HEK293T (cell line): ENCODE measurements at regions not wholly inside any gene's neighbourhood (a gene's known extent, or its start where the extent isn't known, plus 50 kb on each side); places are given as distances from the start of the nearest gene placed in this dataset.

ENCODE experiments used
- CTCF ChIA-PET: fragments of 350-600 bp; formaldehyde crosslinking; extraction: SDS; loops from one replicate; lab custom pipeline; 2021; ENCODE audit warnings: antibody characterized with exemption, inconsistent platforms; lab: Yijun Ruan, JAX
- POLR2A ChIA-PET: fragments of 350-600 bp; formaldehyde crosslinking; extraction: SDS; loops from one replicate; lab custom pipeline; 2020; ENCODE audit warnings: antibody characterized with exemption, inconsistent platforms; lab: Yijun Ruan, JAX
- DNase-seq: peaks from one replicate; pipeline ENCODE4 v3.0.0; 2012; ENCODE audit warnings: mixed read lengths; ENCODE audit errors: extremely low spot score
- ARNT ChIP-seq: fragments of 450-650 bp; IDR thresholded peaks from 2 replicates; pipeline ENCODE4 v1.6.1; 2017; ENCODE audit warnings: mild to moderate bottlenecking
- BHLHE40 ChIP-seq: fragments of 450-650 bp; IDR thresholded peaks from 2 replicates; pipeline ENCODE4 v1.6.1; 2016; ENCODE audit warnings: mild to moderate bottlenecking, moderate library complexity, borderline replicate concordance
- CTBP1 ChIP-seq: fragments of 450-650 bp; IDR thresholded peaks from 2 replicates; pipeline ENCODE4 v1.6.1; 2016; ENCODE audit warnings: borderline replicate concordance
- ELF4 ChIP-seq: fragments of 450-650 bp; IDR thresholded peaks from 2 replicates; pipeline ENCODE4 v1.6.1; 2017; ENCODE audit warnings: antibody characterized with exemption
- FOXA1 ChIP-seq: fragments of 450-650 bp; IDR thresholded peaks from 2 replicates; pipeline ENCODE4 v1.6.1; 2016; ENCODE audit warnings: mild to moderate bottlenecking
- FOXK2 ChIP-seq: fragments of 450-650 bp; IDR thresholded peaks from 2 replicates; pipeline ENCODE4 v1.6.1; 2016; ENCODE audit warnings: mild to moderate bottlenecking
- FOXM1 ChIP-seq: fragments of 450-650 bp; IDR thresholded peaks from 2 replicates; pipeline ENCODE4 v1.6.1; 2017; ENCODE audit warnings: mild to moderate bottlenecking, borderline replicate concordance
- HDGF ChIP-seq: fragments of 450-650 bp; IDR thresholded peaks from 2 replicates; pipeline ENCODE4 v1.6.1; 2017; ENCODE audit warnings: antibody characterized with exemption, borderline replicate concordance
- L3MBTL2 ChIP-seq: fragments of 450-650 bp; conservative IDR thresholded peaks from 2 replicates; pipeline ENCODE4 v1.6.1; 2016; ENCODE audit warnings: mild to moderate bottlenecking
- LEF1 ChIP-seq: fragments of 450-650 bp; IDR thresholded peaks from 2 replicates; pipeline ENCODE4 v1.6.1; 2017; ENCODE audit warnings: mild to moderate bottlenecking, borderline replicate concordance
- NFRKB ChIP-seq: fragments of 450-650 bp; IDR thresholded peaks from 2 replicates; pipeline ENCODE4 v1.6.1; 2016; ENCODE audit warnings: mild to moderate bottlenecking, moderate library complexity
- SP1 ChIP-seq: fragments of 450-650 bp; IDR thresholded peaks from 2 replicates; pipeline ENCODE4 v1.6.1; 2017
- SUZ12 ChIP-seq: fragments of 450-650 bp; IDR thresholded peaks from 2 replicates; pipeline ENCODE4 v1.6.1; 2016; ENCODE audit warnings: mild to moderate bottlenecking
- TARDBP ChIP-seq: fragments of 450-650 bp; IDR thresholded peaks from 2 replicates; pipeline ENCODE4 v1.6.1; 2016
- ZNF384 ChIP-seq: fragments of 450-650 bp; IDR thresholded peaks from 2 replicates; pipeline ENCODE4 v1.6.1; 2016
- TF ChIP-seq, protein P1 (sequence below): fragments of 450-650 bp; IDR thresholded peaks from 2 replicates; pipeline ENCODE4 v1.6.1; 2016

GRCh38 chr5:171614971-171615653 lies 170.5 kb upstream of the SMIM23 start:
- no peak for DNase-seq
- POLR2A ChIA-PET: no interaction called here

GRCh38 chr5:171615705-171616640 lies 169.6 kb upstream of the SMIM23 start:
- ChIA-PET POLR2A (no interaction called here), CTCF (interaction anchor here (0.6 to 1.8 kb wide), 4 partner anchors 9 to 197 kb away, joined by 3 to 5 read pairs (median 4); no protein-coding TSS in a partner anchor)
- no peak for TF ChIP-seq L3MBTL2
- no peak for TF ChIP-seq FOXM1
- TF ChIP-seq ARNT: no peak
- TF ChIP-seq CTBP1: no peak
- TF ChIP-seq BHLHE40: no peak
- no peak for TF ChIP-seq SP1
- TF ChIP-seq LEF1: no peak
- TF ChIP-seq FOXA1: no peak
- no peak for TF ChIP-seq SUZ12
- TF ChIP-seq ELF4: no peak
- no peak for TF ChIP-seq NFRKB
- no peak for TF ChIP-seq ZNF384
- no peak for TF ChIP-seq FOXK2
- TF ChIP-seq HDGF: no peak
- no peak for TF ChIP-seq TARDBP
- no peak for DNase-seq

More at GRCh38 chr5:171614971-171615653, 170.5 kb upstream of the SMIM23 start:
- TF ChIP-seq ZNF384 (no peak), FOXK2 (no peak)
- CTCF ChIA-PET: interaction anchor here (0.6 to 1.8 kb wide), 5 partner anchors 10 to 196 kb away, joined by 3 to 5 read pairs (median 4); no protein-coding TSS in a partner anchor

GRCh38 chr5:171617266-171617665 lies 168.4 kb upstream of the SMIM23 start:
- CTCF ChIA-PET: no interaction called here
- POLR2A ChIA-PET: no interaction called here
- TF ChIP-seq ARNT (no peak), CTBP1 (no peak), HDGF (no peak), FOXK2 (no peak), ELF4 (no peak), FOXM1 (no peak), FOXA1 (no peak), NFRKB (no peak), BHLHE40 (no peak), SP1 (no peak), LEF1 (no peak), L3MBTL2 (no peak)
- TF ChIP-seq, protein P1, sequence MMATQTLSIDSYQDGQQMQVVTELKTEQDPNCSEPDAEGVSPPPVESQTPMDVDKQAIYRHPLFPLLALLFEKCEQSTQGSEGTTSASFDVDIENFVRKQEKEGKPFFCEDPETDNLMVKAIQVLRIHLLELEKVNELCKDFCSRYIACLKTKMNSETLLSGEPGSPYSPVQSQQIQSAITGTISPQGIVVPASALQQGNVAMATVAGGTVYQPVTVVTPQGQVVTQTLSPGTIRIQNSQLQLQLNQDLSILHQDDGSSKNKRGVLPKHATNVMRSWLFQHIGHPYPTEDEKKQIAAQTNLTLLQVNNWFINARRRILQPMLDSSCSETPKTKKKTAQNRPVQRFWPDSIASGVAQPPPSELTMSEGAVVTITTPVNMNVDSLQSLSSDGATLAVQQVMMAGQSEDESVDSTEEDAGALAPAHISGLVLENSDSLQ: no peak
- no peak for DNase-seq

DNA sequence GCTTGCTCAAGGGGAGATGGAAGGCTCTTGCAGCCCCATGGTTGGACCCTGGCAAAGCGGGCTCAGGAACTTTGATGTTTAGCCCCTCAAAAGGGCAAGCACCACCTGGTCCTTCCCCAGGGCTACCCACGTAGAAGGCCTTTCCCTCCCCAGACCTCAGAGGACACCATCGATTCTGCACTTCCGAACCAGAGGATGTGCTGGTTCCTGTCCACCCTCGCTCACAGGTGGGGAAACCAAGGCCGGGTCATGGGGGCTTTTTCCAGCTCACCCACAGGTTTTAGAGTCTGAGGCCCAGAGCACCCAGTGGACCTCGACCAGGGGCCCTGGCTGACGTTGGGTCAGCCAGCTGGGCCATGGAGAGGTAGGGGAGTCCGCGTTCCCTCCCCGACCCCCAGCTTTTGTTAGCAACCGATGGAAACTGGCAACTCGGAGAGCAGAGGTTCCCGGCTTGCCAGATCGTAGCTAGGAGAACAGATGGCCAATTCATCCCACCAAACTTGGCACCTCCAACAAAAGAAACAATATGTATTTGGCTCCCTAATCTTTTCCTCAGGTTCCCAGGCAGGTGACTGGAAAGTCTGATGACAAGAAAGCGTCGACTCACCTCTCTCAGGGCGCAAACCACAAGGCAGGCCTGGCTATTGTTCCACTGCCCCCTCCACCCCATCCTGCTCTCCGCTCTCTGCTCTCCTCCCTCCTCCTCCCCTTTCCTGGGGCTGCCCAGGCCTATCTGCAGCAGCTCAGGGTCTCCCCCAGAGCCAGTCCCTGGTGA lies 167.6 kb upstream of the SMIM23 start:
- POLR2A ChIA-PET: no interaction called here
- TF ChIP-seq FOXA1 (no peak), SUZ12 (no peak), ARNT (no peak), CTBP1 (no peak), FOXK2 (no peak), BHLHE40 (no peak), LEF1 (no peak), ELF4 (no peak), L3MBTL2 (no peak), SP1 (no peak), FOXM1 (no peak), NFRKB (no peak), ZNF384 (no peak), HDGF (no peak), TARDBP (no peak)
- TF ChIP-seq, protein P1: no peak
- CTCF ChIA-PET: interaction anchor here (0.7 kb wide), 1 partner anchor 290 kb away, joined by 3 read pairs; no protein-coding TSS in a partner anchor
- DNase-seq: no peak

DNA sequence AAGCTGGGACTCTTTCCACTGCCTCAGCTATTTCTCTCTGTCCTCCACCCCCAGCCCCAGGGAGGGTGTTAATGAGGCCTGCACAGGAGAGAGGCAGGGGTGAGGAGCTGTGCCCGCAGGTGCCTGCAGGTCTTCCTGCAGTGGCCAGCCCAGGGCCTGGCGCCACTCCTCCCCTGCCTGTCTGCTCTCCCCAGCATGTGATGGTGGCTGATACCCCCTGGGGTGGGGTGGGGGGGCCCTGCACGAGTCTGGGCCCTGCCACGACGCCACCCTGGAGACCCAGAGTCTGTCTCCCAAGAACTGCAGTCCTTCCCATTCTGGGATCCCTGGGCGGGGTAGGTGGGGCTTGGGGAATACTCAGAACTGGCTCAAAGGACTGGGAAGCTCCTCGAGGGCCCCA lies 166.4 kb upstream of the SMIM23 start:
- ChIA-PET CTCF (interaction anchor here (0.6 kb wide), 1 partner anchor 205 kb away, joined by 8 read pairs; no protein-coding TSS in a partner anchor), POLR2A (no interaction called here)
- TF ChIP-seq L3MBTL2: no peak
- no peak for TF ChIP-seq CTBP1
- DNase-seq: no peak

GRCh38 chr5:171619744-171620143 lies 165.9 kb upstream of the SMIM23 start:
- no peak for TF ChIP-seq ZNF384
- no peak for TF ChIP-seq FOXA1
- TF ChIP-seq TARDBP: no peak
- no peak for TF ChIP-seq BHLHE40
- no peak for TF ChIP-seq SP1
- no peak for TF ChIP-seq CTBP1
- no peak for TF ChIP-seq ELF4
- TF ChIP-seq FOXK2: no peak
- no peak for TF ChIP-seq SUZ12
- no peak for TF ChIP-seq LEF1
- no peak for TF ChIP-seq NFRKB
- TF ChIP-seq ARNT: no peak
- TF ChIP-seq, protein P1: no peak
- no peak for TF ChIP-seq HDGF
- no peak for TF ChIP-seq L3MBTL2
- TF ChIP-seq FOXM1: no peak
- ChIA-PET CTCF (no interaction called here), POLR2A (no interaction called here)
- no peak for DNase-seq
